HG03469 (cell line): ENCODE measurements at regions not wholly inside any gene's neighbourhood (a gene's known extent, or its start where the extent isn't known, plus 50 kb on each side); places are given as distances from the start of the nearest gene placed in this dataset.
"Not testable (repeated sequence)": the region's sequence is repeated elsewhere in the genome, so short reads cannot be mapped to it uniquely, and the experiment has no call there.

Experiments
- ATAC-seq: cut with Tn5 transposase; IDR thresholded peaks from one replicate; pipeline ENCODE4 v1.9.1; 2021; ENCODE audit warnings: mild to moderate bottlenecking, moderate library complexity, moderate number of reproducible peaks; ENCODE audit not compliant: unreplicated experiment

GRCh38 chr9:75531588-75531987, 358.9 kb upstream of the PCSK5 start:
- no peak for ATAC-seq

DNA sequence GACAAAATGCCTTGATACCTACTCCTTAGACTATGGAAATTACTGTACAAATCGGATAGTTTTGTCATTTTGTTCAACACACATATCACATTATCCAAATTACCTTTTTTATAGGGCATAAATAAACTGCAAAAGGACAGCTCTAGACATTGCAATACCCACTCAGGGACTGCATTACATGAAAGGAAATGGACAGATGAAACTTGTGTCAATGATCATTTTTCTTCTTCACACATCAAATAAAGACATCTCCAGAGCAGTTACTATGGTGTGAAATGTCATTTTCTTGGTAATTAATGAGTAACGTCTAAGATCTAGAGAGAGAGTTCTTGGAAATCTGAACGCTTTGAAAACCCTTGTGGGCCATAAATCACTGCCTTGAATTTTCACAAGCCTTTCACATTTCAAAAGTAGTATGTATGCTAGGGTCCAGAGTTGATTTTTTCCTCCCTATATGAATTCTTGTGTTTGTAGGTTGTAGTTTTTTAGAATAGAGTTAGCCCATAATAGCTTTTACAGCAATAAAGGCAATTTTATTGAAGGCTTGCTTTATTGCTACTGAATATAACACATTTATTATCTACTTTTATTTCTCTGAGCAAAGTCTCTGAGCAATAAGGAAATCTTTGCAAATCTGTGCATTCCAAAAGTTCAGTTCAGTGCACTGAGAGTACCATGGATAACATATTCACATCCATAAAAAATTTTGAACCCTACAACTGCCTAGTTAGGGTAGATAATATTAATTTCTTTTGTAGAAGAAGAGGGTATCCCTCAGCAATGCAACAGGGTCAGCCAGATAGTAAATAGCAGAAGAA, 358.0 kb upstream of the PCSK5 start:
- ATAC-seq, result no peak

GRCh38 chr9:75539523-75539922, 350.9 kb upstream of the PCSK5 start:
- ATAC-seq, result no peak

DNA sequence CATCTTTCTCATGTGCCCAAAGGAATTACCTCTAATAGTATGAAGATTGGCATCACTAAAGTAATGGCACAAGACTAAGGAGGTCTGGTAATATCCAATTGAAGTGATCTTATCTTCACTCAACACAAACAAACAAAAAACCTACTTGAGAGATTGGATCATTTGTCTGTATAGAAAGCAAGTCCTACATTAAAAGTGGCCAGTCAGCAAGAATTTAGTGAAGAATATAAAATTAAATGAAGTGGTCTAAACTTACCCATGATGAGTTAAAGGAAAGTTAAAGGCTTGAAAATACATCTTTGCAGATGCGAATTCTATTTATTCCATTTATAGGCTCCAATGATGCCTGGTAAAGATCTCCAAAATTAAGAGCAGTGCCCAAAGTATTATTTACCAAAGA, 350.3 kb upstream of the PCSK5 start:
- ATAC-seq, result no peak

GRCh38 chr9:75541734-75542133, 348.7 kb upstream of the PCSK5 start:
- ATAC-seq, result no peak

DNA sequence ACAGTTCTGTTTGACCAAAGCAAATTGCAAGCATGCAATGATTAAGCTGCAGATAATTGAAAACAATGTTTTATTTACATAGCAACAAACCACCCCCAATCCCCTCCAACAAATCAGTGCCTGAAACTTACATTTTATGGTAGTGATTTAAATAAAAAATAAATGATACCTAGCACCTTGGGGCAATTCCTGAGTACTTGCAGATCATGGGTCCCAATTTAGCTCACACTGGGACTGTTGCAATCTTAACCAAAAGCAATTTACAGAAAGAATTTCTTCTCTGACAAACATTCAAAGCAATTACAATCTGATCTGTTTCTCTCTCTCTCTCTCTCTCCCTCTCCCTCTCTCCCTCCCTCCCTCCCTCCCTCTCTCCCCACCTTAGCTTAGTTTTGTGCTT, 345.7 kb upstream of the PCSK5 start:
- no peak for ATAC-seq

DNA sequence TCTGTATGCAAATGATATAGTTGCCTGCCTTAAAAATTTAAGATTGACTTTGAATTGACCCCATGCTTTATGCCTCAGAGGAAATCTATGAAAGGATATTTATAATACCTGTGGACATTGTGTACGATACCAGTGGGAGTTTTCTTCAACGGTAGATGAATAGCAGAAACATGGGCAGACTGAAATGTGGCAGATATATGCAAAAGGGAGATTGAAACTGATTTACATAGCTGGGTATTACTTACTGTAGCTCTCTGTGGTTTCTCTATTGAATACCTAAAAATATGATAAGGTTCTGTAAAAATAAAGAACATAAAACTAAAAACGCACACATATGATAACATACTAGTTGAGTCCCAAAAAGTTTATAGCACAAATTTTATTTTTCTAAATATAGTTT, 345.2 kb upstream of the PCSK5 start:
- ATAC-seq, result no peak

DNA sequence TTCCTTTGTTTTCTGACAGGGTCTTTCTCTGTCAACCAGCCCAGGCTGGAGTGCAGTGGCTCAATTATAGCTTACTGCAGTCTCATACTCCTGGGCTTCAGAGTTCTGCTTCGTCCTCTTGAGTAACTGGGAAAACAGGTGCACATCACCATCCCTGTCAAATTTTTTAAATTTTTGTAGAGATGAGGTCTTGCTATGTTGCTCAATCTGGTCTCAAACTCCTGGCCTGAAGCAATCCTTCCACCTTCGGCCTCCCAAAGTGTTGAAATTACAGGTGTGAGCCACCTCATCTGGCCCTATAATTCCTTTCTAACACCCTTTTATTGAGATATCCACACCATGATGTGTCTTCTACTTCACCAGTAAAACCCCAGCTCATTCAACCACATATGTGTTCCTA, 341.6 kb upstream of the PCSK5 start:
- ATAC-seq, result no peak

- ATAC-seq, result no peak
Measured at GRCh38 chr9:75551861-75552260, 338.6 kb upstream of the PCSK5 start.

DNA sequence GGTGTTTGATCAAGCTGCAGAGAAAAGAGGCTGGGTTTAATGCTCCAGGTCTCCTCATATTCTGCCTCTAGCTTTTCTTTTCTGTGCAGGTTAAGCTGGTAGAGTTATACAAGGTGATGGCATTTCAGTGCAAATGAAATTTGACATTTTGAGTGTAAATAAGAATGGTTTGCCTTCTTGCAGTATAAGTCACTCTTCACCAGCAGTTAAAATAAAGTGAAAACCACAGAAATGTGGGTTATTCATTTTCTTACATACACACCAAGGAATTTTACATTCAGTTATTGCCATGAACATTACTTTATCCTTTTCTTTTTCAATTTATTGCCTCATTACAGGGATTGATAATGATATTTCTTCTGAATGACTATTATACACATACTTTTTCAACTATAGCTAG, 337.5 kb upstream of the PCSK5 start:
- ATAC-seq, result no peak

DNA sequence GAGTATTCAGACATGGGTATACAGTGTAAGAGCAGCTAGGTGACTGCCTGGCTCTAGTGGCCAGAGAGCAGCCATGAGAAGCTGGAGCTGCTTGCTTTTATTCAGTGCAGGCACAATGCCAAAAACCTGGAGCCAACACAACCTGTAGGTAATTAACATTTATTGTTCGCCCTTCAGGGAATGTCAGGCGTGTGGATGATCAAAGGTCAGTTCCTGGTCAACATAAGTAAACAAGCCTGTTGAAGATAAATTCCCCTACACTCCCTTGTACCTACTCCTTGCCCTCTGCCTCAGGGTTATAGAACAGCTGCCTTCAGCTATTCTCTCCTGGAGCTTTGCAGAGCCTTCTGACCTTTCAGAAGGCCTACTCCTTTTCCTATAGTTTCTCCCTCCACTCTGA, 323.7 kb upstream of the PCSK5 start:
- not testable (repeated sequence) for ATAC-seq

GRCh38 chr9:75570538-75570937, 319.9 kb upstream of the PCSK5 start:
- ATAC-seq, result no peak

DNA sequence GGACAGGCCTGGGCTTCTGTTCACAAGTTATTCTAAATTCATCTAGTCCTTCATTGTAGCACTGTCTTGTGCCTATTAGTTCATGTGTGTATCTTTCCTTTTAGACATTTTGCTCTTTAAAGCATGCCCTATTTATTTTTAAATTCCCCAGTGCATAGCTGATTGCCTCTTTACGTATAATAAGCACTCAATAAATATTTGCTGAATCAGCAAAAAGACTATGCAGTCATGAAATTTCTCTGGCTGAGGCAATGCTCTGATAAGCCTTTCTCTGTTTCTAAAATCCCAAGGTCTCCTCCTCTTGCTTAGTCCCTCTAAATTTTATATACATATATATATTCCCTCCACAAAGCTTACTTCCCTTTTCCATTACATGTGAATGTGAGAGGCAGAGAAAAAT, 315.9 kb upstream of the PCSK5 start:
- ATAC-seq, result no peak

- ATAC-seq, result no peak
Measured at GRCh38 chr9:75582870-75583269, 307.6 kb upstream of the PCSK5 start.

- no peak for ATAC-seq
Measured at GRCh38 chr9:75588808-75589207, 301.7 kb upstream of the PCSK5 start.

DNA sequence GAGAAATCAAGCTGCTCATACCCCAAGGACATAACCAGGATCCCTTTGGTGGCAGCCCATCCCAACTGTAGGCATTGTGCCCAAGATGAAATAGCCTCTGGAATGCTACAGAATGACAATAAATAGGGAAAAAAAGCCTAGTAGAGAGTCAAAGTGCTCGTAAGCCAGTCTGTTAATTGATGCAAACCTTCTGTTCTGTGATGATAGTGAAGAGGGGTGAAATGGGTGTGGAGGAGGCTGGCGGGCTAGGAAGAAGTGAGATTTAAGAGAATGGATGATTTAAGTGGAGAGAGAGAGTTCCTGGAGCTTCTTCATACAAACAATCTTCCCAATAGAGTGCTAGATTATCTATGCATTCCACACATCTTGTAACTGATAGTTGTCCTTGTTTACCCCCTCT, 301.0 kb upstream of the PCSK5 start:
- no peak for ATAC-seq

DNA sequence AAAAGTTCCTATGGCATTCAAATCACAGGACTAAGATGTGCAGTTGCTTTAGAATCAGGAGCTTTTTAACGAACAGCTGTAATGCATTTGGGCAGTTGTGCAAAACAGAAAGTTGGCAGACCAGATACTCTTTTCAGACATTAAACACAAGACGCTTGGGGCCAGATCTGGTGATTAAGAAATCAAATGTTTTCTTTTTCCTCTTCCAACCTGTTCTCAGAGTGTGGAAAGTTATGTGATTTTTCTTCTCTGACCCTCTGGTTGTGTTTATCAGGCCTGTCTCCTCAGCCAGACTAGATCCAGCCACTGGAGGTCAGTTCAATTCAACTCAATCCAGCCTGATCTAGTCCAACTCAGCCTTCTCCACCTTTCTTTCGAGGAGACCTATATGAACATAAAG, 298.5 kb upstream of the PCSK5 start:
- no peak for ATAC-seq

DNA sequence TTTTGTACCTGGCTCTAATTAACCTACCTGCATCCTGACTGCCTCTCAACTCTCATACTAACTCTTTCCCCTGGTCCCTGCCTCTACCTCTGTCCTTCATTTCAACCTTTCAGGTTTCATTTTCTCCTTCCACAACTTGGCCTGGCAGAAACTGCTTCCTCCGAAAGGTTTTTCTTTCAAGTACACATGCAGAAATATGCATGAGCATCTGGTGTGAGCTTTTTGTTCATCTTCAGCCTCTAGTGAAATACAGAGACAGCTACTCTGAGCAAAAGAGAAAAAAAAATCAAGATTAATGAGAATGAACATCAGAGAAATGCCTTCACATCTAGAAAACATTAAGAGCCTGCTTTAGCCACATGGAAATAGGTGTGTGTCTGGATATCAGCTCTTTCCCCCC, 297.9 kb upstream of the PCSK5 start:
- no peak for ATAC-seq

DNA sequence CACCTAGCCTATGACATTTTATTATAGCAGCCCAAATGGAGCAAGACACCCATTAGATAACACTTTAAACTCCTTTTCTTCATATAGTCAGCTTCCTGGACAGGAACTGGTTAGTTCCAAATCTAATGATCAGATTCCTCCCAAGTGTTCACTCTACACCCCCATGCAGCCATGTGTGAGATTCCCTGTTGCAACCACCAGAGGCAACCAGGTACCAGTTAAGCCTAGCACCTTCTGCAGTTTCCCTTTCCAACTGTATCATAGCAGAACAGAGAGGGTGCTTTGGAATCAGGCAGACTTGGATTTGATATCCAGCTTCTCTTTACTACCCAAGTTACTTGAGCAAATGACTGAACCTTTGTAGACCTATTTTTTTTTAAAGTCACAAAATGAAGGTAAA, 296.6 kb upstream of the PCSK5 start:
- no peak for ATAC-seq

- ATAC-seq, result no peak
Measured at GRCh38 chr9:75599126-75599525, 291.3 kb upstream of the PCSK5 start.

DNA sequence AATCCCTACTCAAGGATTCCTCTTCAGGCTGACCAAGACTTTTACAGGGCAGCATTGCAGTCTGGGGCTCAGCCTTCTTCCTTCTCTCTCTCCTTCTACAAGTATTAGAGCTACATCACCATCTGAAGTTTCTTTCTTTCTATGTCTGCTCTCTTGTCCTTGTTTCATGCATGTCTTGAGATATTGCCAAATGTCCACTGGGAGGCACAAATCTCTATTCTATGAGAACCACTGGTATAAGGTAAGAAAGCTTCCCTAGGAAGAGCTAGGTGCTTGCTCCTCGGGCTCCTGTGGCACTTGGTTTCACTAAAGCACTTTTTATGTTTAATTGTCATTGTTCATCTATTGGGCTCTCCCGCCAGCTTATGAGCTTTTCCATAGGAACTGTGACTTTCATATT, 289.2 kb upstream of the PCSK5 start:
- ATAC-seq, result no peak

DNA sequence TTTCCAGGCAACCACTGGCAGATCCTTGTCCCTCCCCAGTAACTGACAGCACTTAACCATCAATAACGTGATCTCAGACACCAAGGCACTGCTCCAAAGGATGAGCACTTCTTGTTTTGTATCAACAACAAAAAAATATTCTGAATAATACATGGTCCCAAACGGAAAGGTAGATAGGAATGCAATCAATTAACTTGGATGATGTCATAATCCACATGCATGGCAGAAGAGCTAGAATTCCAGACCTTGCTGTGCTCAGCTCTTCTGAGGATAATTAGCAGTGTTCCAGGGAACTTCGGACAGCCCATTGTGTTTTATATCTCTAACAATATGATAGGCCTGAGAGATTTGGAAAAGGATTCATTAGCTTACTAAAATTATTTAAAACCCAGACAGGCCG, 288.4 kb upstream of the PCSK5 start:
- no peak for ATAC-seq

DNA sequence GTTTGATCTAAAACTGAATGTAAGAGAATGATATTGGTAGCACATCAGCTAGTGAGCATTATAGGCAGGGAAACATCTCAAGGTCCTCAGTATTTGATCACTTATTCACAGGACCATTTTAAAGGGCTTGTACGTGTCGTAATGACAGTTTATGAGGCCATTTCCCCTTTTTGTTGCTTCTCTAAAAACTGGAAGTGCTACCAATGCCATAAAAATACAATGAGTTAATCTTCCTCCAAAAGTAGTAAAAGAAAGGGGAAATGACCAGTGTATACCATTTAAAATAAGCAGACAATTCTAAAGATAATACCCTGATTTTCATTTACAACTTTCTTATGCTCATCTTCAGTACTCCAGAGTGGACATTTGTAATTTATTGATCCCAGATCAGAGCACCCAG, 285.8 kb upstream of the PCSK5 start:
- no peak for ATAC-seq
